ENCODE measurements at regions not wholly inside any gene's neighbourhood (a gene's known extent, or its start where the extent isn't known, plus 50 kb on each side); places are given as distances from the start of the nearest gene placed in this dataset.

- Histone ChIP-seq H3K9me3 (ENCODE audit: control insufficient read depth in 5 of 5, low read length in 5 of 5) (no peaks in the 10 kb centered on the region), H3K9ac (ENCODE audit: low read length in 5 of 5) (no peak overlapping the region), H3K4me1 (ENCODE audit: control insufficient read depth in 5 of 5, insufficient read depth in 5 of 5, low read length in 5 of 5) (peaks cover 0 to 28% (median 18%) of the 10 kb centered on the region in 5 donors), H3K27me3 (ENCODE audit: control insufficient read depth in 5 of 5, insufficient read depth in 4 of 5, low read length in 5 of 5) (no peaks in the 10 kb centered on the region), H3K27ac (ENCODE audit: low read depth, low read length) (no peak overlapping the region), H3K36me3 (ENCODE audit: control insufficient read depth in 5 of 5, insufficient read depth in 5 of 5, low read length in 5 of 5) (no peaks in the 10 kb centered on the region), H3K4me3 (ENCODE audit: low read depth in 1 of 5, low read length in 5 of 5) (no peak overlapping the region)
Observed at GRCh38 chr3:159782724-159783421, 205.8 kb upstream of the IL12A start.

DNA sequence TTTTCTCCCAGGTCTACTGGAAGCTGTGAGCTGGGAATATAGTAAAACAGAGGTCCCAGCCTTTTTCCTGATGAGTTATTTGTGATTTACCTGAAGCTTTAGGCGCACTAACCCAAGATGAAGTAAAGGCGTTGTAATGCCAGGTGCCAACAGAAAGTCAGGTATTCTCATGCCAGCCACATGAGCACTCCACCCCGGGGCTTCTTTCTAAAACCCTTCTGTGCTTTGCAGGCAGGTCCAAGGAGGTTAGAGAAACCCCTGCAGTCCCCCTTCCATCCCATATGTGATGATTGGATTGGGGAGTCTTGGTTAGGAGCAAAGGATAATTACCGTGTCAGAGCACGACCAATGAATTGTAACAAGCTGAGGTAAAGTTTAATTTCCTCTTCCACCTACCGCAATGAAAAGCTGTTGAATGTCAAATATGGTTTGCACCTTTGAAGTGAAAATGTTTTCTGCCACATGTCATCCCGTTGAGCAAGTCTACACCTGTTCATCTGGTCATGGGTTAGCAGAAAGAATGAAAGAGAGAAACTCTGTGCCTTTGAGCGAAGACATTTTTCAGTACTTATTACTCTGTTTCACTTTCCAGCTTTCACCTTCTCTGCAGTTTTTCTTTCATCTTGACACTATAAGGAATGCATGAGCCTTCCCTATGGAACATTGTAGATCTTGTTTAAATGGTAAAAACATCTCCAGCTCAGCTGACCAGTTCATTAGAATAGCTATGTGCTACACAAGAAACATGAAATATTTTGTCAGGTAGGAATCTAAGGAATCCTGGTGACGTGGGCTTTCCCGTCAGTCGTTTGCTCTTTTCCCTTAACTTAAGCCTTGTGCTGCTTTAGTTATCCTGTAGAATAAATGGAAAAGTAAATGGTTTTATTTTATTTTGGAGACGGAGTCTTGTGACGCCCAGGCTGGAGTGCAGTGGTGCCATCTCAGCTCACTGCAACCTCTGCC is 204.6 kb upstream of the IL12A start:
- Histone ChIP-seq H3K4me1 (ENCODE audit: control insufficient read depth in 5 of 5, insufficient read depth in 5 of 5, low read length in 5 of 5) (peaks cover 0 to 39% (median 28%) of the 10 kb centered on the region in 5 donors), H3K27me3 (ENCODE audit: control insufficient read depth in 5 of 5, insufficient read depth in 4 of 5, low read length in 5 of 5) (no peaks in the 10 kb centered on the region), H3K27ac (ENCODE audit: low read depth, low read length) (no peak overlapping the region), H3K9me3 (ENCODE audit: control insufficient read depth in 5 of 5, low read length in 5 of 5) (no peaks in the 10 kb centered on the region), H3K4me3 (ENCODE audit: low read depth in 1 of 5, low read length in 5 of 5) (no peak overlapping the region), H3K9ac (ENCODE audit: low read length in 5 of 5) (no peak overlapping the region), H3K36me3 (ENCODE audit: control insufficient read depth in 5 of 5, insufficient read depth in 5 of 5, low read length in 5 of 5) (no peaks in the 10 kb centered on the region)

DNA sequence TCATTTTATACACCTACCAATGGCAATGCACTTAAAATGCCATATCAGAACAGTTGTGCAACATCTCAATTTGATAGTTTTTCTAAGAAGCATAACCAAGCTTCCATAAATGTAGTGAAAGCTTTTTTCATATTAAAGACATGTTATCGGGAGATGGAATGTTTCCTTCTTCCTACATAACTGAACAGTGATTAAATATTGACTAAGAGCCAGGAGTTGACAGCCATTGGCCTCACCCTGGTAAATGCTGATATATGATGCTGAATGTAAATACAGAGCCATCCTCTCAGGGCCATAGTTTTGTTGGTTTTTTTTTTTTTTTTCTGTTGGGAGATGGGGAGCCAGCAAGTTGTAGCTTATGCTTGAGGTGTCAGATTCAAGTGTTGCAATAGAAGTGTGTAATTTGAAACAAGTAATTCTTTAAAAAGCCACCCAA is 203.3 kb upstream of the IL12A start:
- Histone ChIP-seq H3K27me3 (ENCODE audit: control insufficient read depth in 5 of 5, insufficient read depth in 4 of 5, low read length in 5 of 5) (no peaks in the 10 kb centered on the region), H3K9ac (ENCODE audit: low read length in 5 of 5) (no peak overlapping the region), H3K4me1 (ENCODE audit: control insufficient read depth in 5 of 5, insufficient read depth in 5 of 5, low read length in 5 of 5) (peaks cover 0 to 44% (median 35%) of the 10 kb centered on the region in 5 donors), H3K27ac (ENCODE audit: low read depth, low read length) (no peak overlapping the region), H3K4me3 (ENCODE audit: low read depth in 1 of 5, low read length in 5 of 5) (no peak overlapping the region), H3K36me3 (ENCODE audit: control insufficient read depth in 5 of 5, insufficient read depth in 5 of 5, low read length in 5 of 5) (no peaks in the 10 kb centered on the region), H3K9me3 (ENCODE audit: control insufficient read depth in 5 of 5, low read length in 5 of 5) (no peaks in the 10 kb centered on the region)

DNA sequence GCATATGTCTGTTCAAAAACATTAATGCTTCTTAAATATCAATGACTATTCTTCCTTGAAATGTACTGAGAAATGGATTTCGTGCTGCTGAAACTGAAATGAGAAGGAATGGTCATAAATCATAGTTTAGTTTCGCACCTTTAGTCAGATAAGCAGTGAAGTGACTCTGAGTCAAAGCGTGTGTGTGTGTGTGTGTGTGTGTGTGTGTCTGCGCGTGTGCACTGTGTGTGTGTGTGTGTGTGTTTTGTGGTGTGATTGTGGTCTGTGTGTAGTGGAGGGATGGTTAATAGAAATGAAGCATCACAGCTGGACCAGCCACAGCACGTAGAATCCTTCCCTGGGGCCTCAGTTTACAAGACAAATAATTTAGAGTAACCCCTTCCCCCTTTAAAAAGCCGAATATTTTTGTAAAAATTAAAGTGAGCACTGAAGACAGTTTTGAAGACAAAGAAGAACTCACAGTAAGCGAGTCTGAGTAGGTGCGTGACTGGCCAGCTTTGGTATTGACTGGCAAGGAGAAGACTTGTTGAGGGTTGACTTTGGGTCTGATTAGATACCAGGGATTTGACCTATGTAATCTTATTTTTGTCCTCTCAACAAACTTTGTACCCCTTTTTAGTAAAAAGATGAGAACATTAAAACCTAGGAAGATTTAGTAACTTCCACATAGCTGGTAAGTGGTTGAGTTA is 202.0 kb upstream of the IL12A start:
- no peaks in the 10 kb centered on the region for H3K36me3 ChIP-seq (ENCODE audit: control insufficient read depth in 5 of 5, insufficient read depth in 5 of 5, low read length in 5 of 5)
- H3K27me3 ChIP-seq (ENCODE audit: control insufficient read depth in 5 of 5, insufficient read depth in 4 of 5, low read length in 5 of 5), result no peaks in the 10 kb centered on the region
- peaks cover 0 to 47% (median 43%) of the 10 kb centered on the region in 5 donors for H3K4me1 ChIP-seq (ENCODE audit: control insufficient read depth in 5 of 5, insufficient read depth in 5 of 5, low read length in 5 of 5)
- H3K9ac ChIP-seq (ENCODE audit: low read length in 5 of 5), result no peak overlapping the region
- peak overlapping the region; percentile 88 for H3K27ac ChIP-seq (ENCODE audit: low read depth, low read length)
- no peak overlapping the region for H3K4me3 ChIP-seq (ENCODE audit: low read depth in 1 of 5, low read length in 5 of 5)
- H3K9me3 ChIP-seq (ENCODE audit: control insufficient read depth in 5 of 5, low read length in 5 of 5), result no peaks in the 10 kb centered on the region

- Histone ChIP-seq H3K36me3 (ENCODE audit: control insufficient read depth in 5 of 5, insufficient read depth in 5 of 5, low read length in 5 of 5) (no peaks in the 10 kb centered on the region), H3K4me3 (ENCODE audit: low read depth in 1 of 5, low read length in 5 of 5) (no peak overlapping the region), H3K27ac (ENCODE audit: low read depth, low read length) (peak overlapping the region; percentile 88), H3K9ac (ENCODE audit: low read length in 5 of 5) (no peak overlapping the region), H3K4me1 (ENCODE audit: control insufficient read depth in 5 of 5, insufficient read depth in 5 of 5, low read length in 5 of 5) (peaks cover 0 to 47% (median 44%) of the 10 kb centered on the region in 5 donors), H3K9me3 (ENCODE audit: control insufficient read depth in 5 of 5, low read length in 5 of 5) (no peaks in the 10 kb centered on the region), H3K27me3 (ENCODE audit: control insufficient read depth in 5 of 5, insufficient read depth in 4 of 5, low read length in 5 of 5) (no peaks in the 10 kb centered on the region)
Observed at GRCh38 chr3:159787178-159787574, 201.5 kb upstream of the IL12A start.

GRCh38 chr3:159787794-159788205 is 200.8 kb upstream of the IL12A start:
- H3K36me3 ChIP-seq (ENCODE audit: control insufficient read depth in 5 of 5, insufficient read depth in 5 of 5, low read length in 5 of 5), result no peaks in the 10 kb centered on the region
- H3K9ac ChIP-seq (ENCODE audit: low read length in 5 of 5), result peak overlapping the region in 4 of 5 donors; percentile 38 to 62 (median 48)
- no peaks in the 10 kb centered on the region for H3K27me3 ChIP-seq (ENCODE audit: control insufficient read depth in 5 of 5, insufficient read depth in 4 of 5, low read length in 5 of 5)
- H3K27ac ChIP-seq (ENCODE audit: low read depth, low read length), result peak overlapping the region; percentile 88
- H3K9me3 ChIP-seq (ENCODE audit: control insufficient read depth in 5 of 5, low read length in 5 of 5), result no peaks in the 10 kb centered on the region
- peaks cover 0 to 47% (median 44%) of the 10 kb centered on the region in 5 donors for H3K4me1 ChIP-seq (ENCODE audit: control insufficient read depth in 5 of 5, insufficient read depth in 5 of 5, low read length in 5 of 5)
- H3K4me3 ChIP-seq (ENCODE audit: low read depth in 1 of 5, low read length in 5 of 5), result no peak overlapping the region

- no peaks in the 10 kb centered on the region for H3K27me3 ChIP-seq (ENCODE audit: control insufficient read depth in 5 of 5, insufficient read depth in 4 of 5, low read length in 5 of 5)
- peak overlapping the region in 3 of 5 donors; percentile 57 to 63 (median 62) for H3K9ac ChIP-seq (ENCODE audit: low read length in 5 of 5)
- H3K4me1 ChIP-seq (ENCODE audit: control insufficient read depth in 5 of 5, insufficient read depth in 5 of 5, low read length in 5 of 5), result peaks cover 0 to 47% (median 44%) of the 10 kb centered on the region in 5 donors
- peak overlapping the region; percentile 88 for H3K27ac ChIP-seq (ENCODE audit: low read depth, low read length)
- H3K36me3 ChIP-seq (ENCODE audit: control insufficient read depth in 5 of 5, insufficient read depth in 5 of 5, low read length in 5 of 5), result no peaks in the 10 kb centered on the region
- H3K9me3 ChIP-seq (ENCODE audit: control insufficient read depth in 5 of 5, low read length in 5 of 5), result no peaks in the 10 kb centered on the region
- no peak overlapping the region for H3K4me3 ChIP-seq (ENCODE audit: low read depth in 1 of 5, low read length in 5 of 5)
Observed at GRCh38 chr3:159788291-159788690, 200.3 kb upstream of the IL12A start.

DNA sequence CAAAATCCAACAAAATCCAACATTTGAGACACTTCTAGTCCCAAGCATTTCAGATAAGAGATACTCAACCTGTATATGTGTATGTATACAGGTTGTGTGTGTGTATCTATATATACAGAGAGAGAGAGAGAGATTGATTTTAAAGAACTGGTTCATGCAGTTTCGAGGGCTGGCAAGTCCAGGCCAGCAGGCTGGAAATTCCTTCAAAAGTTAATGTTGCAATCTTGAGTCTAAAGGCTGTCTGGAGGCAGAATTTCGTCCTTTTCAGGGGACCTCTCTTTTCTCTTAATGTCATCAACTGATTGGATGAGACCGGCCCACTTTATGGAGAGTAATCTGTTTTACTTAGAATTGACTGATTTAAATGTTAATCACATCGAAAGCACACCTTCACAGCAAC is 199.6 kb upstream of the IL12A start:
- Histone ChIP-seq H3K27ac (ENCODE audit: low read depth, low read length) (peak overlapping the region; percentile 88), H3K36me3 (ENCODE audit: control insufficient read depth in 5 of 5, insufficient read depth in 5 of 5, low read length in 5 of 5) (no peaks in the 10 kb centered on the region), H3K9ac (ENCODE audit: low read length in 5 of 5) (no peak overlapping the region), H3K4me1 (ENCODE audit: control insufficient read depth in 5 of 5, insufficient read depth in 5 of 5, low read length in 5 of 5) (peaks cover 3 to 48% (median 46%) of the 10 kb centered on the region in 5 donors), H3K4me3 (ENCODE audit: low read depth in 1 of 5, low read length in 5 of 5) (no peak overlapping the region), H3K9me3 (ENCODE audit: control insufficient read depth in 5 of 5, low read length in 5 of 5) (no peaks in the 10 kb centered on the region), H3K27me3 (ENCODE audit: control insufficient read depth in 5 of 5, insufficient read depth in 4 of 5, low read length in 5 of 5) (no peaks in the 10 kb centered on the region)

GRCh38 chr3:159789742-159790635 is 198.6 kb upstream of the IL12A start:
- H3K9ac ChIP-seq (ENCODE audit: low read length in 5 of 5), result no peak overlapping the region

More at GRCh38 chr3:159789742-159790635, 198.6 kb upstream of the IL12A start:
- Histone ChIP-seq H3K27ac (ENCODE audit: low read depth, low read length) (peak overlapping the region; percentile 88), H3K4me3 (ENCODE audit: low read depth in 1 of 5, low read length in 5 of 5) (no peak overlapping the region), H3K4me1 (ENCODE audit: control insufficient read depth in 5 of 5, insufficient read depth in 5 of 5, low read length in 5 of 5) (peaks cover 3 to 58% (median 55%) of the 10 kb centered on the region in 5 donors), H3K36me3 (ENCODE audit: control insufficient read depth in 5 of 5, insufficient read depth in 5 of 5, low read length in 5 of 5) (no peaks in the 10 kb centered on the region), H3K9me3 (ENCODE audit: control insufficient read depth in 5 of 5, low read length in 5 of 5) (no peaks in the 10 kb centered on the region), H3K27me3 (ENCODE audit: control insufficient read depth in 5 of 5, insufficient read depth in 4 of 5, low read length in 5 of 5) (no peaks in the 10 kb centered on the region)
